ENCODE measurements at regions not wholly inside any gene's neighbourhood (a gene's known extent, or its start where the extent isn't known, plus 50 kb on each side); places are given as distances from the start of the nearest gene placed in this dataset.

DNA sequence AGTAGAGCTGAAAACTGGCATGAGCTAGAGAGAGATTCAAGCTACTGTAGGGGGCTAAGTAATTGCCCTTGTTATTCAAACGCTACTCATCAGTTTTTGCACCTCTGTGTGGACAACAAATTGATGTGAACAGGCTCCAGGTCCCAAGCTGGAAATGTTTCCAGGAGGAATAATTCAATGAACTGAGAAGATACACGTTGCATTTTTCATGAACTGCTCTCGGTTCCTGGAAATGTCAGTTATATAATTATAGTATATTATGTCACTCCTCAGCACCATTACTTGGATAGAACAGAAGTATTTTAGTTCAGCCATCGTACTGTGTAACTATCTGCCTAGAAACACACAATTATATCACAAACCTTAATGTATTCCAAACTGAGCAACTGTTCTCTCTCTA lies 65.9 kb upstream of the A1CF start:
- H3K36me3 Mint-ChIP-seq (ENCODE audit: insufficient read depth, unreplicated experiment): no peaks in the 10 kb centered on the region
- H3K9me3 Mint-ChIP-seq (ENCODE audit: low read depth, unreplicated experiment): peaks cover 3% of the 10 kb centered on the region
- no peak overlapping the region for H3K4me3 Mint-ChIP-seq (ENCODE audit: low read depth, unreplicated experiment)
- no peaks in the 10 kb centered on the region for H3K27me3 Mint-ChIP-seq (ENCODE audit: unreplicated experiment)
- intact Hi-C loops (cut with micrococcal nuclease; ENCODE audit: unreplicated experiment): no loop called here
- no peak for DNase-seq
- no peak overlapping the region for H3K27ac Mint-ChIP-seq (ENCODE audit: unreplicated experiment)
- BruUV-seq (replicated peaks): no TSS peak
- H3K4me1 Mint-ChIP-seq (ENCODE audit: low read depth, unreplicated experiment): no peaks in the 10 kb centered on the region
- CTCF ChIA-PET: no interaction called here
- TF ChIP-seq, protein P1, sequence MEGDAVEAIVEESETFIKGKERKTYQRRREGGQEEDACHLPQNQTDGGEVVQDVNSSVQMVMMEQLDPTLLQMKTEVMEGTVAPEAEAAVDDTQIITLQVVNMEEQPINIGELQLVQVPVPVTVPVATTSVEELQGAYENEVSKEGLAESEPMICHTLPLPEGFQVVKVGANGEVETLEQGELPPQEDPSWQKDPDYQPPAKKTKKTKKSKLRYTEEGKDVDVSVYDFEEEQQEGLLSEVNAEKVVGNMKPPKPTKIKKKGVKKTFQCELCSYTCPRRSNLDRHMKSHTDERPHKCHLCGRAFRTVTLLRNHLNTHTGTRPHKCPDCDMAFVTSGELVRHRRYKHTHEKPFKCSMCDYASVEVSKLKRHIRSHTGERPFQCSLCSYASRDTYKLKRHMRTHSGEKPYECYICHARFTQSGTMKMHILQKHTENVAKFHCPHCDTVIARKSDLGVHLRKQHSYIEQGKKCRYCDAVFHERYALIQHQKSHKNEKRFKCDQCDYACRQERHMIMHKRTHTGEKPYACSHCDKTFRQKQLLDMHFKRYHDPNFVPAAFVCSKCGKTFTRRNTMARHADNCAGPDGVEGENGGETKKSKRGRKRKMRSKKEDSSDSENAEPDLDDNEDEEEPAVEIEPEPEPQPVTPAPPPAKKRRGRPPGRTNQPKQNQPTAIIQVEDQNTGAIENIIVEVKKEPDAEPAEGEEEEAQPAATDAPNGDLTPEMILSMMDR (IDR thresholded peaks at IDR 0.05; ENCODE audit: unreplicated experiment): no peak

DNA sequence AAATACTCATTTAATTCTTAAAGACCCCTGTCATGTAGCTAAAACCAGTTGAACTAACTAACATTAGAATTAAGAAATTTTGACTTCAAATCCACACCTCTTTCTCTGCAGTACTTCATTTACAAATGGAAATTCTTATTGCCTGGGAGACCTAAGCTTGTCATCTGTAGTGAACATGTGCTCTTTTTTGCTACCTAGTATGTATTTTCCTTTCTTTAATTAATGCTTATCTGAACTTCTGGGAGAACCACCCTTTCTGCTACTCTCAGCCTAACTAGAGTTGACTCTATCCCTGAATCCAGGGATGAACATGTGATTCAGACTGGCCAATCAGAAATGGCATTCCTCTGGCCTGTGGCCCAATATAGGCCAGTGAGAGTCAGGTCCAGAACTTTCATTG lies 75.9 kb upstream of the A1CF start:
- Mint-ChIP-seq H3K27me3 (ENCODE audit: unreplicated experiment) (no peaks in the 10 kb centered on the region), H3K4me3 (ENCODE audit: low read depth, unreplicated experiment) (no peak overlapping the region), H3K36me3 (ENCODE audit: insufficient read depth, unreplicated experiment) (no peaks in the 10 kb centered on the region), H3K4me1 (ENCODE audit: low read depth, unreplicated experiment) (no peaks in the 10 kb centered on the region), H3K27ac (ENCODE audit: unreplicated experiment) (no peak overlapping the region), H3K9me3 (ENCODE audit: low read depth, unreplicated experiment) (no peaks in the 10 kb centered on the region)
- intact Hi-C loops (cut with micrococcal nuclease; ENCODE audit: unreplicated experiment): no loop called here
- TF ChIP-seq, protein P1 (IDR thresholded peaks at IDR 0.05; ENCODE audit: unreplicated experiment): no peak
- BruUV-seq (replicated peaks): no TSS peak
- no peak for DNase-seq
- CTCF ChIA-PET: no interaction called here

GRCh38 chr10:50963063-50963462 lies 77.6 kb upstream of the A1CF start:
- Mint-ChIP-seq H3K27me3 (ENCODE audit: unreplicated experiment) (no peaks in the 10 kb centered on the region), H3K36me3 (ENCODE audit: insufficient read depth, unreplicated experiment) (no peaks in the 10 kb centered on the region), H3K4me1 (ENCODE audit: low read depth, unreplicated experiment) (no peaks in the 10 kb centered on the region), H3K27ac (ENCODE audit: unreplicated experiment) (no peak overlapping the region), H3K9me3 (ENCODE audit: low read depth, unreplicated experiment) (no peaks in the 10 kb centered on the region), H3K4me3 (ENCODE audit: low read depth, unreplicated experiment) (no peak overlapping the region)
- TF ChIP-seq, protein P1 (IDR thresholded peaks at IDR 0.05; ENCODE audit: unreplicated experiment): no peak
- intact Hi-C loops (cut with micrococcal nuclease; ENCODE audit: unreplicated experiment): no loop called here
- DNase-seq: no peak
- no TSS peak for BruUV-seq (replicated peaks)
- CTCF ChIA-PET: no interaction called here

GRCh38 chr10:50968386-50969091 lies 83.1 kb upstream of the A1CF start:
- peaks cover 27% of the 10 kb centered on the region for H3K4me1 Mint-ChIP-seq (ENCODE audit: low read depth, unreplicated experiment)
- BruUV-seq (replicated peaks): no TSS peak
- no peak overlapping the region for H3K27ac Mint-ChIP-seq (ENCODE audit: unreplicated experiment)
- DNase-seq: no peak
- H3K9me3 Mint-ChIP-seq (ENCODE audit: low read depth, unreplicated experiment): no peaks in the 10 kb centered on the region
- no peaks in the 10 kb centered on the region for H3K36me3 Mint-ChIP-seq (ENCODE audit: insufficient read depth, unreplicated experiment)
- TF ChIP-seq, protein P1 (IDR thresholded peaks at IDR 0.05; ENCODE audit: unreplicated experiment): no peak
- CTCF ChIA-PET: no interaction called here
- H3K27me3 Mint-ChIP-seq (ENCODE audit: unreplicated experiment): no peaks in the 10 kb centered on the region
- H3K4me3 Mint-ChIP-seq (ENCODE audit: low read depth, unreplicated experiment): no peak overlapping the region
- intact Hi-C loops (cut with micrococcal nuclease; ENCODE audit: unreplicated experiment): no loop called here
